ENCODE measurements at regions not wholly inside any gene's neighbourhood (a gene's known extent, or its start where the extent isn't known, plus 50 kb on each side); places are given as distances from the start of the nearest gene placed in this dataset.

DNA sequence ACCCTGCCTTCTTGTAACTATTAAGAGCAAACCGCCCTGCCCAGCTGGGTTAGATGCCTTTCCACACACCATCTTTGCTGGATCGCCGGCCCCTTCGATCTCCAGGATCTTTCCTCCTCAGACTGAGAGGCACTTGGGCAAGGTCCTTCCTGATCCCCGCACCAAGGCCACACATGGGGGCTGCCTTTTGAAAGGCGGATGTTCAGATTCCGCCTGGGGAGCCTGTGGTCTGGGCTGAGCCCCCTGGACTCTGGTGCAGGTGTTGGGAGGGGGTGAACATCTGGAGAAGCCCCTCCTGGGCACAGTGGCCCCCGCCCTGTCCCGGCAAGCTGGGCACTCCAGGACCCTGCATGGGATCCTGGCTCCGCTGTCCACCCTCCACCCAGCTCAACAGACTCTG, 135.4 kb upstream of the HDAC4 start:
- Mint-ChIP-seq H3K27me3 (ENCODE audit: low read depth) (peaks cover 9% of the 10 kb centered on the region), H3K4me1 (ENCODE audit: low read depth) (no peaks in the 10 kb centered on the region), H3K9me3 (ENCODE audit: low read depth) (peaks cover 8% of the 10 kb centered on the region), H3K27ac (ENCODE audit: unreplicated experiment) (no peak overlapping the region), H3K36me3 (ENCODE audit: low read depth) (peaks cover 1% of the 10 kb centered on the region), H3K4me3 (ENCODE audit: unreplicated experiment) (no peak overlapping the region)
- peak; percentile 91 for DNase-seq (ENCODE audit: low spot score)
- TF ChIP-seq, protein P1, sequence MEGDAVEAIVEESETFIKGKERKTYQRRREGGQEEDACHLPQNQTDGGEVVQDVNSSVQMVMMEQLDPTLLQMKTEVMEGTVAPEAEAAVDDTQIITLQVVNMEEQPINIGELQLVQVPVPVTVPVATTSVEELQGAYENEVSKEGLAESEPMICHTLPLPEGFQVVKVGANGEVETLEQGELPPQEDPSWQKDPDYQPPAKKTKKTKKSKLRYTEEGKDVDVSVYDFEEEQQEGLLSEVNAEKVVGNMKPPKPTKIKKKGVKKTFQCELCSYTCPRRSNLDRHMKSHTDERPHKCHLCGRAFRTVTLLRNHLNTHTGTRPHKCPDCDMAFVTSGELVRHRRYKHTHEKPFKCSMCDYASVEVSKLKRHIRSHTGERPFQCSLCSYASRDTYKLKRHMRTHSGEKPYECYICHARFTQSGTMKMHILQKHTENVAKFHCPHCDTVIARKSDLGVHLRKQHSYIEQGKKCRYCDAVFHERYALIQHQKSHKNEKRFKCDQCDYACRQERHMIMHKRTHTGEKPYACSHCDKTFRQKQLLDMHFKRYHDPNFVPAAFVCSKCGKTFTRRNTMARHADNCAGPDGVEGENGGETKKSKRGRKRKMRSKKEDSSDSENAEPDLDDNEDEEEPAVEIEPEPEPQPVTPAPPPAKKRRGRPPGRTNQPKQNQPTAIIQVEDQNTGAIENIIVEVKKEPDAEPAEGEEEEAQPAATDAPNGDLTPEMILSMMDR (IDR thresholded peaks at IDR 0.05): no peak

DNA sequence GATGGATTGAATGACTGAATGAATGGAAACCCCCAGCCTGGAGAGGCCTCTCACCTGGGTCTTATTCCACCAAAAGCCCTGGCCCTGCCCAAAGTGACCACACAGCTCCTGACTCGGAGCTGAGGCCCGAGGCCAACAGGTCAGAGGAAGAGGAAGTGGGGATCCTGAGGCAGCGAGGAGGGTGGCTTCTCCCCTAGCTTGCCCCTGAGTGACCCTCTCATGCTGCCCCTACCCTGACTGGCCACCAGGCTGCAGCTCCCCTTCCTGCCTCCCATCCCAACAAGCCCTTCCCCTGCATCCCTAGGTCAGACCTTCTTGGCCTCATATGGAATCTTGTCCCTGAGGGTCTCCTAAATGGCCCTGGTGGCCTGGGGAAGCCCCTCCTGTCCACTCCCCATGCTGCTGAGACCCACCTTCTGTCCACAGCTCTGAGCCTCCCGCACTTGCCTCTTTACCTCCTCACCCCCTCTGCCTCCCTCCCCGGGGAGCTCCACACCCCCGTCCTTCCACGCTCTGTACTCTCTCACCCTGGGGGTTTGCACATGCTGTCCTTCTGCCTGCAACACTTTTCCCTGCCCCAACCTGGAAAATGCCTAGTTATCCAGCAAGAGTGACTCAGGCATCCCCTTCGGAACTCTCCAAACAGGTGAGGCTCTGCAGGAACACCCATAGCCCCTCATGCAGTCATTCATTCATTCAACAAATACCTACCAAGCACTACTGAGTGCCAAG, 134.8 kb upstream of the HDAC4 start:
- H3K36me3 Mint-ChIP-seq (ENCODE audit: low read depth): peaks cover 1% of the 10 kb centered on the region
- H3K9me3 Mint-ChIP-seq (ENCODE audit: low read depth): peaks cover 8% of the 10 kb centered on the region
- H3K27me3 Mint-ChIP-seq (ENCODE audit: low read depth): peaks cover 9% of the 10 kb centered on the region
- H3K27ac Mint-ChIP-seq (ENCODE audit: unreplicated experiment): no peak overlapping the region
- H3K4me1 Mint-ChIP-seq (ENCODE audit: low read depth): no peaks in the 10 kb centered on the region
- TF ChIP-seq, protein P1 (IDR thresholded peaks at IDR 0.05): no peak
- no peak overlapping the region for H3K4me3 Mint-ChIP-seq (ENCODE audit: unreplicated experiment)
- peak; percentile 56 for DNase-seq (ENCODE audit: low spot score)

DNA sequence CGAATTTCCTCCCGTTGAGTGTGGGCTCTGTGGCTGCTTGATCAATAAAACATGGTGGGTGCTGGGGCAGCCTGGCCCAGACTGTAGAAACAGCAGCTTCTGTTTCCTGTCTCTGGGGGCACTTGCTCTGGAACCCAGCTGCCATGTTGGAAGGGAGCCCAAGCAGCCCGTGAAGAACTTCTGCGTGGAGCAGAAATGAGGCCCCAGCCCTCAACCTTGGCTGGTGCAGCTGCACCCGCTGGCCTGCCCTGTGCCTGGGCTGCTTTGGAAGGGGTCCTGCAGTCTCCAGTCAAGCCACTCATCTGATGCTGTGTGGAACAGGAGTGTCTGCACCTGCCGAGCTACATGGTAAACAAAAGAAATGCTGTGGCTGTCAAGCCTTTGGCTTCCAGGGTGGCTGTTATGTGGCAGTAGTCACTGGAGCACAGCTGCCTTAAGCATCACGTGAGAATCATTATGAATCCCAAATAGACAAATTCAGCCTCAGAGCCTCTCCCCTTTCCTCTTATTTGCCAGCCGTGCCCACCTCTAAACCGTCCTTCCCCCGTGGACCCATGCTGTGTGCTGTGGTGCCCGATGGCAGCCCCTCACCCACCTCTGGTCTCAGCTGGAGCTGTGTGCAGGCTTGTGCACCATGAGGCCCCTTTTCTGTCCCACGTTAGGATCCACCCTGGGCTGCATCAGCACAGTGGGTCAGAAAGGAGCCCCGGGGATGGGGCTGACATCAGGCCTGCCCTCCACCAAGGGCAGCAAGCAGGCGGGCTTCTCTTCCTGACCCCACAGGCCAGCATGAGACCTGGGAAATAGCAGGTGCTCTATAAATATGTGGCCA, 134.0 kb upstream of the HDAC4 start:
- Mint-ChIP-seq H3K4me1 (ENCODE audit: low read depth) (no peaks in the 10 kb centered on the region), H3K27ac (ENCODE audit: unreplicated experiment) (no peak overlapping the region), H3K27me3 (ENCODE audit: low read depth) (peaks cover 14% of the 10 kb centered on the region), H3K9me3 (ENCODE audit: low read depth) (peaks cover 13% of the 10 kb centered on the region), H3K36me3 (ENCODE audit: low read depth) (peaks cover 1% of the 10 kb centered on the region), H3K4me3 (ENCODE audit: unreplicated experiment) (no peak overlapping the region)
- DNase-seq (ENCODE audit: low spot score): peak; percentile 61
- TF ChIP-seq, protein P1 (IDR thresholded peaks at IDR 0.05): no peak

DNA sequence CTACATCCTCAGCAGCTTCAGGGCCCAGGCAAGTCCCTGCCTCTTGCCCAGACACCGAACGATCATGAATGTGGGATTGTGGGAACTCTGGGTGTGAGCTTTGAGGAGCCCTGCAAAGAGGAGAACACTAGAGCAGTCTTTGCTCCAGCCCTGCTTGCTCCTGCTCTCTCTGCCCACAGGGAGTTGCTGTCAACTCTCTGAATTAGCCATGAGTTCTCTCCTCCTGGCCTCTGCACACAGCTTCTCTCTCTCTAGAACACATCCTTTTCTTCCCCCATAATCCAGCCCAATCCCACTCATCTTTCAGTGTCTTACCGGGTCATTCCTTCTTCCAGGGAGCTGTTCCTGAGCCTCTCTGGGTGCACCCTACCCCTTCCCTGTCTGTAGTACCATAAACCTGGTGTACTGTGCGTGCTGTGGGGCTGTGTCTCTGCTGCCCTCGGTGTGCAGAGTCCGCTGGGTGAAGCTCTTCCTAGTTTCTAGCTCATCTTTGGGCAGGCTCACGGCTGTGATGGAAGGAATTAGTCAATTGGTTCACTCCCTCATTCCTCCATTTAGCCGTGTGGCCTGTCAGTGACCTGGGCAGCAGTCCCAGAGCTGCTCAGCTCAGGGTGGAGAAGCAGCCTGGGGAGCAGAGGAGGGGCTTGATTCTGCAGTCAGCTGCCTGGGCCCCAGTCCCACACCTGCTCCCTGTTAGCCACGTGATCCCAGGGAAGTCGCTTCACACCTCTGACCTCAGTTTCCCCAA, 132.9 kb upstream of the HDAC4 start:
- TF ChIP-seq, protein P1 (IDR thresholded peaks at IDR 0.05): no peak
- Mint-ChIP-seq H3K4me3 (ENCODE audit: unreplicated experiment) (no peak overlapping the region), H3K27ac (ENCODE audit: unreplicated experiment) (no peak overlapping the region), H3K36me3 (ENCODE audit: low read depth) (peaks cover 1% of the 10 kb centered on the region), H3K27me3 (ENCODE audit: low read depth) (peaks cover 14% of the 10 kb centered on the region), H3K9me3 (ENCODE audit: low read depth) (peaks cover 13% of the 10 kb centered on the region), H3K4me1 (ENCODE audit: low read depth) (no peaks in the 10 kb centered on the region)
- DNase-seq (ENCODE audit: low spot score): peak; percentile 64

DNA sequence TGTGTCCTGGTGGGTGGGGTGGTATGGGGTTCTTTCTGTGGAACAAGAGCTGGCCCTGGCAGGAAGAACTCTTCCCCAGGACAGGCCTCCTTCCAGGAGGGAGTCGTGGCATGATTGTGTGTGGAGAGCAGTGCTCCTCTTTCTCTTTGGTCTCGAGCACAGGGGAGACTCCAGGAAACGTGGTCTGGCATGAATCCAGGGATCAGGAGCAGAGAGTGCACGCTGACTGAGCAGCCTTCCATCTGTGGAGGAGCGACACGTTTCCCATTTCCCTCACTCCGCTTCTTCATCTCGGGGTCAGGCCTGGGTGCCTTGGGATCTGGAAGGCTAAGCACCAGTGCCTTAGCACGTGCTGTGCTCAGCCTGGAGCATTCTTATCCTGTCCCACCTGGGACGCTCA, 132.0 kb upstream of the HDAC4 start:
- peaks cover 13% of the 10 kb centered on the region for H3K9me3 Mint-ChIP-seq (ENCODE audit: low read depth)
- peaks cover 1% of the 10 kb centered on the region for H3K36me3 Mint-ChIP-seq (ENCODE audit: low read depth)
- H3K27ac Mint-ChIP-seq (ENCODE audit: unreplicated experiment): no peak overlapping the region
- H3K4me3 Mint-ChIP-seq (ENCODE audit: unreplicated experiment): no peak overlapping the region
- TF ChIP-seq, protein P1 (IDR thresholded peaks at IDR 0.05): no peak
- H3K27me3 Mint-ChIP-seq (ENCODE audit: low read depth): peaks cover 14% of the 10 kb centered on the region
- peak; percentile 50 for DNase-seq (ENCODE audit: low spot score)
- H3K4me1 Mint-ChIP-seq (ENCODE audit: low read depth): no peaks in the 10 kb centered on the region

Data from chondrocyte (in vitro differentiated cells).